ENCODE measurements at regions not wholly inside any gene's neighbourhood (a gene's known extent, or its start where the extent isn't known, plus 50 kb on each side); places are given as distances from the start of the nearest gene placed in this dataset.

GRCh38 chr3:69458803-69459365 is 73.0 kb upstream of the FRMD4B start:
- DNase-seq = no peak
- H3K9me3 ChIP-seq = no peaks in the 10 kb centered on the region
- TF ChIP-seq CTCF (IDR thresholded peaks at IDR 0.05) = no peak
- intact Hi-C loops (cut with DNase I) = no loop called here
- no peaks in the 10 kb centered on the region for H3K27me3 ChIP-seq
- H3K4me3 ChIP-seq = no peak overlapping the region
- H3K36me3 ChIP-seq = no peaks in the 10 kb centered on the region
- no peaks in the 10 kb centered on the region for H3K4me1 ChIP-seq
- ATAC-seq = peak; percentile 34
- H3K27ac ChIP-seq = no peak overlapping the region

GRCh38 chr3:69456631-69457030 is 70.7 kb upstream of the FRMD4B start:
- no peaks in the 10 kb centered on the region for H3K4me1 ChIP-seq
- no peaks in the 10 kb centered on the region for H3K27me3 ChIP-seq
- H3K9me3 ChIP-seq = no peaks in the 10 kb centered on the region
- H3K4me3 ChIP-seq = no peak overlapping the region
- DNase-seq (no peak), ATAC-seq (no peak)
- TF ChIP-seq CTCF (IDR thresholded peaks at IDR 0.05) = no peak
- H3K36me3 ChIP-seq = no peaks in the 10 kb centered on the region
- intact Hi-C loops (cut with DNase I) = no loop called here
- H3K27ac ChIP-seq = no peak overlapping the region

DNA sequence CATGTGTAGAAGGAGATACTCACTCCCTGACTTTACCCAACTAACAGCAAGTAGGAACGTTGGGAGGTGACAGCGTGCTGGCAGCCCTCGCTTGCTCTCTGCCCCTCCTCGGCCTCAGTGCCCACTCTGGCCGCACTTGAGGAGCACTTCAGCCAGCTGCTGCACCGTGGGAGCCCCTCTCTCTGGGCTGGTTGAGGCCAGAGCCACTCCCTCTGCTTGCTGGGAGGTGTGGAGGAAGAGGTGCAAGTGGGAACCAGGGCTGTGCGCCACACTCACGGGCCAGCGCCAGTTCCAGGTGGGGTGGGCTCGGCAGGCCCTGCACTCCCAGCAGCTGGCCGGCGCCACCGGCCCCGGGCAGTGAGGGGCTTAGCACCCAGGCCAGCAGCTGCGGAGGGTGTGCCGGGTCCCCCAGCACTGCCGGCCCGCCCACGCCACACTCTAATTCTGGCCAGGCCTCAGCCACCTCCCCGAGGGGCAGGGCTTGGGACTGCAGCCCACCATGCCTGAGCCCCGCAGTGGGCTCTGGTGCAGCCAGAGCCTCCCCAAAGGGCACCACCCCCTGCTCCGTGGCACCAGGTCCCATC is 68.4 kb upstream of the FRMD4B start:
- intact Hi-C loops (cut with DNase I) = no loop called here
- H3K27me3 ChIP-seq = no peaks in the 10 kb centered on the region
- DNase-seq = peak in 1 of 4 donors; percentile 65
- H3K4me3 ChIP-seq = no peak overlapping the region
- H3K4me1 ChIP-seq = no peaks in the 10 kb centered on the region
- no peak overlapping the region for H3K27ac ChIP-seq
- TF ChIP-seq CTCF (IDR thresholded peaks at IDR 0.05) = no peak
- no peaks in the 10 kb centered on the region for H3K36me3 ChIP-seq
- H3K9me3 ChIP-seq = no peaks in the 10 kb centered on the region
- ATAC-seq = no peak

DNA sequence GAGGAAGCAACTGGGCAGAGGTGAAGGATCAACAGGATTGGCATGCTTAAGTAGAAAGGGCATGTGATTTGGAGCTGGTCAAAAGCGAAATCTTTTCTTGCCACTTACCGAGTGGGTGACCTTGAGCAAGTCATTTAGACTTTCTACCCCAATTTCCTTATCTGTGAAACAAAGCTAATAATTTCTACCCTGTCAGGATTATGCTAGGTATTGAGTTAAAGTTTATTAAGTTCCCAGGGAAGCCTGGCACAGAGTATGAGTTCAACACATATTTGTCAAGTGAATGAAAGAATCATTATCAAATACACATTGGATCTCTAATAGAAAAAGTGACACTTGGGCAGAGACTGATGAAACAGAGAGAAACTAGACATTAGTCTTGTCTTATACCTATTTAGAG is 66.4 kb upstream of the FRMD4B start:
- no peak for ATAC-seq
- no peak overlapping the region for H3K27ac ChIP-seq

GRCh38 chr3:69451594-69451993 is 65.7 kb upstream of the FRMD4B start:
- intact Hi-C loops (cut with DNase I) = no loop called here
- H3K27me3 ChIP-seq = no peaks in the 10 kb centered on the region
- no peak overlapping the region for H3K4me3 ChIP-seq
- DNase-seq (no peak), ATAC-seq (no peak)
- H3K4me1 ChIP-seq = no peaks in the 10 kb centered on the region
- H3K9me3 ChIP-seq = no peaks in the 10 kb centered on the region
- no peaks in the 10 kb centered on the region for H3K36me3 ChIP-seq
- no peak overlapping the region for H3K27ac ChIP-seq
- peak in 1 of 2 donors; percentile 7 for TF ChIP-seq CTCF (IDR thresholded peaks at IDR 0.05)

More for the DNA sequence above, 66.4 kb upstream of the FRMD4B start:
- no peak for DNase-seq
- H3K27me3 ChIP-seq = no peaks in the 10 kb centered on the region
- TF ChIP-seq CTCF (IDR thresholded peaks at IDR 0.05) = no peak
- no peaks in the 10 kb centered on the region for H3K36me3 ChIP-seq
- H3K9me3 ChIP-seq = no peaks in the 10 kb centered on the region
- H3K4me3 ChIP-seq = no peak overlapping the region
- intact Hi-C loops (cut with DNase I) = no loop called here
- no peaks in the 10 kb centered on the region for H3K4me1 ChIP-seq
